ENCODE measurements at regions not wholly inside any gene's neighbourhood (a gene's known extent, or its start where the extent isn't known, plus 50 kb on each side); places are given as distances from the start of the nearest gene placed in this dataset.
A peak's percentile ranks its signal among the peaks of the same experiment; 100 is the strongest.

DNA sequence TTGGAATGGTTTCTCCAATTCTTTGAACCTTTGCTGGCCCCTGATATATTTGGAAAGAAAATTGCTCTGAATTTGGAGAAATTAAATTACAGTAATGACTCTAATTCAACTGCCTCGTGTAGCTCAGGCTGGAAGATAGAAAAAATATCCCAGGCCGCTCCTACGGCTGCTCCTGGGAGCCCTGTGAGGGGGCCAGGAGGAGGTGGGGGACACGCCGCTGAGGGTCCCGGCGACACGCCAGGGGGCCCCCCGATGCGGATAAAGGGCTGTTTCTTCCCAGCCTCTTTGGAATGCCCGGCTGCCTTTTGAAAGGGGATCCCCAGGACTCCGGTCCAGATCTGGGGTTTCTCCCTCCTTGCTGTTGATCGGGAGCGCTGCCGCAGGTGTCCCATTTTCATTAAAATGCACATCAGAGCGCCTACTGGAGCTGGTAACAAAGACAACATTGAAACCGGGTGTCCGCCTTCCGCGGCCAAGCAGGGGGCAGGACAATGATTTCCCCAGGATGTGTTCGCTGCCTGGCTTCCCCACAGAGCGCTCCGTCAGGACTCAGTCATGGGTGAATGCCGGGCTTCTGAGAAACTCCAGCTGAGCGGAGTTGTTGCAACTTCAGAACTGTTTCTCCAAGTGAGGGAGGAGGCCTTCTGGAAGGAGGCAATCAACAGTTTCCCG lies 200.1 kb upstream of the KBTBD8 start:
- TF ChIP-seq, protein P1, sequence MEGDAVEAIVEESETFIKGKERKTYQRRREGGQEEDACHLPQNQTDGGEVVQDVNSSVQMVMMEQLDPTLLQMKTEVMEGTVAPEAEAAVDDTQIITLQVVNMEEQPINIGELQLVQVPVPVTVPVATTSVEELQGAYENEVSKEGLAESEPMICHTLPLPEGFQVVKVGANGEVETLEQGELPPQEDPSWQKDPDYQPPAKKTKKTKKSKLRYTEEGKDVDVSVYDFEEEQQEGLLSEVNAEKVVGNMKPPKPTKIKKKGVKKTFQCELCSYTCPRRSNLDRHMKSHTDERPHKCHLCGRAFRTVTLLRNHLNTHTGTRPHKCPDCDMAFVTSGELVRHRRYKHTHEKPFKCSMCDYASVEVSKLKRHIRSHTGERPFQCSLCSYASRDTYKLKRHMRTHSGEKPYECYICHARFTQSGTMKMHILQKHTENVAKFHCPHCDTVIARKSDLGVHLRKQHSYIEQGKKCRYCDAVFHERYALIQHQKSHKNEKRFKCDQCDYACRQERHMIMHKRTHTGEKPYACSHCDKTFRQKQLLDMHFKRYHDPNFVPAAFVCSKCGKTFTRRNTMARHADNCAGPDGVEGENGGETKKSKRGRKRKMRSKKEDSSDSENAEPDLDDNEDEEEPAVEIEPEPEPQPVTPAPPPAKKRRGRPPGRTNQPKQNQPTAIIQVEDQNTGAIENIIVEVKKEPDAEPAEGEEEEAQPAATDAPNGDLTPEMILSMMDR (IDR thresholded peaks at IDR 0.05): no peak
- TF ChIP-seq POLR2AphosphoS5 (IDR thresholded peaks at IDR 0.05) (peak in 1 of 2 donors; percentile 35), POLR2A (IDR thresholded peaks at IDR 0.05) (no peak)
